IMR-90 (cell line): ENCODE measurements at regions not wholly inside any gene's neighbourhood (a gene's known extent, or its start where the extent isn't known, plus 50 kb on each side); places are given as distances from the start of the nearest gene placed in this dataset.
A peak's percentile ranks its signal among the peaks of the same experiment; 100 is the strongest.

Experiments
- ATAC-seq: fragments of 200-7000 bp; cut with Tn5 transposase; 2 replicates; pipeline ENCODE4 v1.9.1; 2020; ENCODE audit warnings: low read depth, mild to moderate bottlenecking, moderate library complexity
- BruUV-seq: library from RNA; stranded (reverse); fragments of 400-500 nt; replicated peaks from 2 replicates; lab custom pipeline; 2021; lab: Mats Ljungman, UMichigan
- CTCF ChIA-PET: fragments of 300-600 bp; formaldehyde crosslinking; extraction: SDS; loops from one replicate; lab custom pipeline; 2021; ENCODE audit warnings: antibody characterized with exemption; lab: Yijun Ruan, JAX
- POLR2A ChIA-PET: fragments of 300-600 bp; sonication (Branson Sonifier 250); formaldehyde crosslinking; loops from one replicate; lab custom pipeline; 2022; ENCODE audit warnings: antibody characterized with exemption; ENCODE audit not compliant: unreplicated experiment; lab: Charles Lee
- DNase-seq: peaks from one replicate; pipeline ENCODE4 v3.0.0; 2013
- H2AFZ ChIP-seq: replicated peaks from 2 replicates; pipeline ENCODE3; 2013; ENCODE audit warnings: low read length, mild to moderate bottlenecking; ENCODE audit not compliant: poor library complexity
- H2AK5ac ChIP-seq: 2 replicates; pipeline ENCODE4 v1.6.1; 2013; ENCODE audit warnings: low read depth, low read length, inconsistent platforms
- H2AK9ac ChIP-seq: replicated peaks from 2 replicates; pipeline ENCODE3; 2013; ENCODE audit warnings: mild to moderate bottlenecking, low read depth, low read length, moderate library complexity; ENCODE audit not compliant: poor library complexity
- H2BK120ac ChIP-seq: 2 replicates; pipeline ENCODE4 v1.6.1; 2013; ENCODE audit warnings: low read depth, low read length, inconsistent platforms
- H2BK15ac ChIP-seq: 3 replicates; pipeline ENCODE4 v1.6.1; 2013; ENCODE audit warnings: low read depth, low read length, inconsistent platforms
- H2BK20ac ChIP-seq: 2 replicates; pipeline ENCODE4 v1.6.1; 2013; ENCODE audit warnings: low read depth, mild to moderate bottlenecking, inconsistent platforms, low read length, moderate library complexity
- H2BK5ac ChIP-seq: 2 replicates; pipeline ENCODE4 v1.6.1; 2013; ENCODE audit warnings: mild to moderate bottlenecking, low read depth, low read length, inconsistent platforms; ENCODE audit not compliant: poor library complexity, severe bottlenecking
- H3K14ac ChIP-seq: replicated peaks from 2 replicates; pipeline ENCODE4 v1.6.1; 2013; ENCODE audit warnings: low read depth, low read length, inconsistent platforms
- H3K18ac ChIP-seq: 2 replicates; pipeline ENCODE4 v1.6.1; 2013; ENCODE audit warnings: low read depth, low read length, control low read depth
- H3K23ac ChIP-seq: 2 replicates; pipeline ENCODE4 v1.6.1; 2013; ENCODE audit warnings: low read depth, low read length, inconsistent platforms
- H3K27ac ChIP-seq: 2 replicates; pipeline ENCODE4 v1.5.1; 2013; ENCODE audit warnings: mild to moderate bottlenecking, control low read depth, low read length; ENCODE audit not compliant: insufficient read depth
- H3K27me3 ChIP-seq: 2 replicates; pipeline ENCODE4 v1.6.1; 2013; ENCODE audit warnings: low read length; ENCODE audit not compliant: control insufficient read depth, insufficient read depth
- H3K36me3 ChIP-seq: 2 replicates; pipeline ENCODE4 v1.6.1; 2013; ENCODE audit warnings: low read length, mixed read lengths; ENCODE audit not compliant: control insufficient read depth, insufficient read depth
- H3K4ac ChIP-seq: 2 replicates; pipeline ENCODE4 v1.6.1; 2013; ENCODE audit warnings: low read depth, low read length, inconsistent platforms
- H3K4me1 ChIP-seq: 2 replicates; pipeline ENCODE4 v1.6.1; 2013; ENCODE audit warnings: low read length, mixed read lengths; ENCODE audit not compliant: control insufficient read depth, insufficient read depth
- H3K4me2 ChIP-seq: 2 replicates; pipeline ENCODE4 v1.6.1; 2013; ENCODE audit warnings: low read depth, mild to moderate bottlenecking, control low read depth, low read length, moderate library complexity
- H3K4me3 ChIP-seq: 2 replicates; pipeline ENCODE4 v1.5.1; 2013; ENCODE audit warnings: low read depth, mild to moderate bottlenecking, control low read depth, low read length, moderate library complexity; ENCODE audit not compliant: insufficient read depth
- H3K56ac ChIP-seq: 2 replicates; pipeline ENCODE4 v1.6.1; 2013; ENCODE audit warnings: low read length, inconsistent platforms; ENCODE audit not compliant: insufficient read depth; ENCODE audit errors: extremely low read depth
- H3K79me1 ChIP-seq, 2 experiments: 2 replicates each; pipeline ENCODE4 v1.6.1; 2013; ENCODE audit warnings: low read length in 2 of 2, inconsistent platforms in 1 of 2, low read depth in 1 of 2
- H3K9ac ChIP-seq: 2 replicates; pipeline ENCODE4 v1.6.1; 2013; ENCODE audit warnings: low read depth, low read length, control low read depth
- H3K9me1 ChIP-seq: 2 replicates; pipeline ENCODE4 v1.6.1; 2013; ENCODE audit warnings: low read length, inconsistent platforms; ENCODE audit not compliant: insufficient read depth
- H3K9me3 ChIP-seq: 2 replicates; pipeline ENCODE4 v1.6.1; 2013; ENCODE audit warnings: low read length; ENCODE audit not compliant: control insufficient read depth, insufficient read depth
- H4K20me1 ChIP-seq: 2 replicates; pipeline ENCODE4 v1.6.1; 2013; ENCODE audit warnings: low read length, inconsistent platforms; ENCODE audit not compliant: insufficient read depth
- H4K5ac ChIP-seq: 2 replicates; pipeline ENCODE4 v1.6.1; 2013; ENCODE audit warnings: mild to moderate bottlenecking, low read depth, low read length, control low read depth
- H4K8ac ChIP-seq, 2 experiments: 2 replicates each; pipeline ENCODE4 v1.6.1; 2013; ENCODE audit warnings: low read depth in 2 of 2, low read length in 2 of 2, control low read depth in 1 of 2, inconsistent platforms in 1 of 2
- H4K91ac ChIP-seq: 2 replicates; pipeline ENCODE4 v1.6.1; 2013; ENCODE audit warnings: low read depth, low read length, inconsistent platforms; ENCODE audit not compliant: insufficient read depth
- BHLHE40 ChIP-seq: fragments of 150-350 bp; IDR thresholded peaks from 2 replicates; pipeline ENCODE4 v1.6.1; 2016; ENCODE audit warnings: mild to moderate bottlenecking, low read depth, low read length
- CEBPB ChIP-seq: IDR thresholded peaks from 2 replicates; pipeline ENCODE4 v1.6.1; 2012; ENCODE audit warnings: low read depth, low read length, improper control_type of control experiment
- CHD1 ChIP-seq: IDR thresholded peaks from 2 replicates; pipeline ENCODE4 v1.6.1; 2012; ENCODE audit warnings: low read depth, low read length, improper control_type of control experiment
- FOS ChIP-seq: fragments of 150-350 bp; IDR thresholded peaks from 2 replicates; pipeline ENCODE4 v1.6.1; 2016; ENCODE audit warnings: low read depth, low read length
- MAFK ChIP-seq: IDR thresholded peaks from 2 replicates; pipeline ENCODE4 v1.6.1; 2012; ENCODE audit warnings: low read depth, low read length, improper control_type of control experiment
- MAZ ChIP-seq: IDR thresholded peaks from 2 replicates; pipeline ENCODE4 v1.6.1; 2012; ENCODE audit warnings: low read depth, mild to moderate bottlenecking, low read length, improper control_type of control experiment, moderate library complexity, borderline replicate concordance
- MXI1 ChIP-seq: IDR thresholded peaks from 2 replicates; pipeline ENCODE4 v1.6.1; 2012; ENCODE audit warnings: low read depth, mild to moderate bottlenecking, low read length, moderate library complexity, borderline replicate concordance
- NFE2L2 ChIP-seq: fragments of 150-350 bp; IDR thresholded peaks from 2 replicates; pipeline ENCODE4 v1.6.1; 2016; ENCODE audit warnings: low read depth, mild to moderate bottlenecking, low read length
- POLR2A ChIP-seq: IDR thresholded peaks from 2 replicates; pipeline ENCODE4 v1.6.1; 2012; ENCODE audit warnings: mild to moderate bottlenecking, low read depth, low read length
- RAD21 ChIP-seq: IDR thresholded peaks from 2 replicates; pipeline ENCODE4 v1.6.1; 2012; ENCODE audit warnings: low read length, improper control_type of control experiment
- RCOR1 ChIP-seq: IDR thresholded peaks from 2 replicates; pipeline ENCODE4 v1.6.1; 2012; ENCODE audit warnings: mild to moderate bottlenecking, low read length, improper control_type of control experiment; ENCODE audit not compliant: insufficient replicate concordance
- RFX5 ChIP-seq: IDR thresholded peaks from 2 replicates; pipeline ENCODE4 v1.8.0; 2012; ENCODE audit warnings: low read depth, mild to moderate bottlenecking, low read length, moderate library complexity
- WGBS, 2 experiments: methylation state at CpG; one replicate each; pipeline versions ENCODE4 v1.1.5 to v1.1.7; 2013; ENCODE audit warnings: missing lambda C conversion rate in 2 of 2; ENCODE audit not compliant: insufficient read length in 1 of 2; ENCODE audit errors: extremely low coverage in 2 of 2; 5-methylcytosine and 5-hydroxymethylcytosine counted together
- dilution Hi-C: fragments of 300-500 bp; cut with HindIII; formaldehyde crosslinking; loops from one replicate; pipeline ENCODE4 v1.14.3; 2018; ENCODE audit warnings: low sequenced_read_pairs; ENCODE audit not compliant: unreplicated experiment
- in situ Hi-C: fragments of 300-500 bp; cut with MboI; formaldehyde crosslinking; loops from 3 replicates; pipeline ENCODE4 v1.14.3; 2019; ENCODE audit warnings: low sequenced_read_pairs, inconsistent platforms, mixed read lengths
- intact Hi-C: fragments of 100-400 bp; cut with micrococcal nuclease; formaldehyde crosslinking; loops from 2 replicates; pipeline ENCODE4 v1.10.0; 2022
- TF ChIP-seq, protein P1 (sequence below): fragments of 150-350 bp; IDR thresholded peaks from 2 replicates; pipeline ENCODE4 v1.6.1; 2017; ENCODE audit warnings: mild to moderate bottlenecking, antibody characterized with exemption, low read length, low read depth
- TF ChIP-seq, protein P2 (sequence below): fragments of 150-350 bp; IDR thresholded peaks from 2 replicates; pipeline ENCODE4 v1.6.1; 2016; ENCODE audit warnings: low read depth, mild to moderate bottlenecking, low read length, moderate library complexity, borderline replicate concordance
- TF ChIP-seq, protein P3 (sequence below): conservative IDR thresholded peaks from 2 replicates; pipeline ENCODE4 v1.5.1; 2012; ENCODE audit warnings: mild to moderate bottlenecking, low read depth, low read length, improper control_type of control experiment

DNA sequence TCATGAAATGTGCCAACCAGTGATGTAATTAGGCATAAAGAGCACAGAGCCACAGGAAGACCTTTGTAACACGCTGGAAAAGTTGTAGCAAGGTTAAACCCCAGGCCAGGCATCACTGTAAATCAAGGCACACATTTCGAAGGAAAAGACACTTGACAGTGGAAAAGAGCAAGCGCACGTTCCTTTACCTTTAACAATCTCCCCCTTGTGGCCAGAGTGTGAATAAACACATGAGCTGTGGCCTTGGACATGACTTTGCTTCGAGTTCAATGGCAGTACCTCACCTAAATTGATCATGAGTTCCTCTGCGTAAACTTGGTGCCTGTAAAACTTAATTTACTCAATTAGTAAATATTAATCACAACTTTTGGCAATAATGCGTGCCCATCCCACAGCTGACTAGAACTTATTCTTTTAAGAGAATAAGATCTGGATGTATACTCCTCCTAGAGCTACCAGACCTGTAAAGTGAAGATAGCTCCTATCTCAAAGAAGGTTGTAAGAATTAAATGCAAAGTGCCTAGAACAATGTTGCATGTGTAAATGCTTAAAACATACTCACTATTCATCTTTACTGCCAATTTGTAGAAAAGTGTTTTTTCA lies 757.0 kb upstream of the NECTIN3 start:
- Histone ChIP-seq H3K9me1 (peaks cover 2% of the 10 kb centered on the region; the same call in 1 of the 2 replicates), H2AFZ (peak overlapping the region; percentile 8), H2AK5ac (peak overlapping the region; percentile 41; the same call in 1 of the 2 replicates), H3K18ac (no peak overlapping the region), H3K27ac (no peak overlapping the region), H3K27me3 (no peaks in the 10 kb centered on the region), H3K56ac (no peak overlapping the region), H3K4ac (peak overlapping the region; percentile 14), H2AK9ac (no peak overlapping the region), H4K5ac (no peak overlapping the region), H3K23ac (no peak overlapping the region), H4K20me1 (no peaks in the 10 kb centered on the region), H2BK5ac (no peak overlapping the region), H3K4me3 (no peak overlapping the region), H2BK20ac (peak overlapping the region; percentile 85; the same call in 1 of the 2 replicates), H2BK15ac (peak overlapping the region; percentile 31; the same call in 2 of the 3 replicates), H3K14ac (peak overlapping the region; percentile 78; the same call in 1 of the 2 replicates), H3K9me3 (no peaks in the 10 kb centered on the region), H2BK120ac (peak overlapping the region; percentile 39), H3K36me3 (no peaks in the 10 kb centered on the region), H3K4me1 (no peaks in the 10 kb centered on the region; the same call in 1 of the 2 replicates), H3K4me2 (no peak overlapping the region), H4K8ac (0 out of 4 replicates have a peak overlapping the region, but pooled peaks of 1 of the 2 experiments have one; percentile 13), H3K9ac (no peak overlapping the region), H3K79me1 (no peaks in the 10 kb centered on the region), H4K91ac (peak overlapping the region; percentile 24; the same call in 1 of the 2 replicates)
- intact Hi-C loops (loop anchor here (5.0 to 10.0 kb wide), 2 partner anchors 758 to 780 kb away; partner anchors contain the start of gene NECTIN3), in situ Hi-C loops (no loop called here), dilution Hi-C loops (no loop called here)
- DNase-seq: peak; percentile 39
- BruUV-seq: no TSS peak
- CTCF ChIA-PET: interaction anchor here (0.5 to 1.8 kb wide), 4 partner anchors 11 to 362 kb away, joined by 3 to 6 read pairs (median 4); no protein-coding TSS in a partner anchor
- ATAC-seq: no peak
- WGBS, 2 experiments: 89% methylated on average over 1 of the region's 7 CpGs; no CpG with 5 or more reads in 1 of the 2 experiments
- POLR2A ChIA-PET: no interaction called here
- TF ChIP-seq RFX5 (no peak), BHLHE40 (no peak), CEBPB (no peak), RAD21 (peak; percentile 44), NFE2L2 (no peak), RCOR1 (no peak), FOS (no peak), MAZ (no peak), POLR2A (no peak), MXI1 (no peak), CHD1 (no peak), MAFK (no peak)
- TF ChIP-seq, protein P1, sequence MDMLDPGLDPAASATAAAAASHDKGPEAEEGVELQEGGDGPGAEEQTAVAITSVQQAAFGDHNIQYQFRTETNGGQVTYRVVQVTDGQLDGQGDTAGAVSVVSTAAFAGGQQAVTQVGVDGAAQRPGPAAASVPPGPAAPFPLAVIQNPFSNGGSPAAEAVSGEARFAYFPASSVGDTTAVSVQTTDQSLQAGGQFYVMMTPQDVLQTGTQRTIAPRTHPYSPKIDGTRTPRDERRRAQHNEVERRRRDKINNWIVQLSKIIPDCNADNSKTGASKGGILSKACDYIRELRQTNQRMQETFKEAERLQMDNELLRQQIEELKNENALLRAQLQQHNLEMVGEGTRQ: no peak
- TF ChIP-seq, protein P2, sequence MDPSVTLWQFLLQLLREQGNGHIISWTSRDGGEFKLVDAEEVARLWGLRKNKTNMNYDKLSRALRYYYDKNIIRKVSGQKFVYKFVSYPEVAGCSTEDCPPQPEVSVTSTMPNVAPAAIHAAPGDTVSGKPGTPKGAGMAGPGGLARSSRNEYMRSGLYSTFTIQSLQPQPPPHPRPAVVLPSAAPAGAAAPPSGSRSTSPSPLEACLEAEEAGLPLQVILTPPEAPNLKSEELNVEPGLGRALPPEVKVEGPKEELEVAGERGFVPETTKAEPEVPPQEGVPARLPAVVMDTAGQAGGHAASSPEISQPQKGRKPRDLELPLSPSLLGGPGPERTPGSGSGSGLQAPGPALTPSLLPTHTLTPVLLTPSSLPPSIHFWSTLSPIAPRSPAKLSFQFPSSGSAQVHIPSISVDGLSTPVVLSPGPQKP: no peak
- TF ChIP-seq, protein P3, sequence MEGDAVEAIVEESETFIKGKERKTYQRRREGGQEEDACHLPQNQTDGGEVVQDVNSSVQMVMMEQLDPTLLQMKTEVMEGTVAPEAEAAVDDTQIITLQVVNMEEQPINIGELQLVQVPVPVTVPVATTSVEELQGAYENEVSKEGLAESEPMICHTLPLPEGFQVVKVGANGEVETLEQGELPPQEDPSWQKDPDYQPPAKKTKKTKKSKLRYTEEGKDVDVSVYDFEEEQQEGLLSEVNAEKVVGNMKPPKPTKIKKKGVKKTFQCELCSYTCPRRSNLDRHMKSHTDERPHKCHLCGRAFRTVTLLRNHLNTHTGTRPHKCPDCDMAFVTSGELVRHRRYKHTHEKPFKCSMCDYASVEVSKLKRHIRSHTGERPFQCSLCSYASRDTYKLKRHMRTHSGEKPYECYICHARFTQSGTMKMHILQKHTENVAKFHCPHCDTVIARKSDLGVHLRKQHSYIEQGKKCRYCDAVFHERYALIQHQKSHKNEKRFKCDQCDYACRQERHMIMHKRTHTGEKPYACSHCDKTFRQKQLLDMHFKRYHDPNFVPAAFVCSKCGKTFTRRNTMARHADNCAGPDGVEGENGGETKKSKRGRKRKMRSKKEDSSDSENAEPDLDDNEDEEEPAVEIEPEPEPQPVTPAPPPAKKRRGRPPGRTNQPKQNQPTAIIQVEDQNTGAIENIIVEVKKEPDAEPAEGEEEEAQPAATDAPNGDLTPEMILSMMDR: peak; percentile 42
